HepG2 (cell line): ENCODE measurements at regions not wholly inside any gene's neighbourhood (a gene's known extent, or its start where the extent isn't known, plus 50 kb on each side); places are given as distances from the start of the nearest gene placed in this dataset.

Source experiments
- NFE2L2 ChIP-seq: fragments of 150-350 bp; IDR thresholded peaks from 2 replicates; pipeline ENCODE4 v1.6.1; 2014; ENCODE audit warnings: low read length
- REPIN1 ChIP-seq: sonication (generic); formaldehyde crosslinking; IDR thresholded peaks from 2 replicates; pipeline ENCODE4 v1.8.0; 2022; ENCODE audit warnings: missing genetic modification reagents, low read depth, mild to moderate bottlenecking, borderline replicate concordance
- ZNF614 ChIP-seq: IDR thresholded peaks from 2 replicates; pipeline ENCODE4 v1.6.1; 2018; ENCODE audit warnings: missing biosample characterization, missing genetic modification reagents, inconsistent platforms, borderline replicate concordance
- TF ChIP-seq, protein P1 (sequence below), 2 experiments: sonication (generic) in 1 of 2; formaldehyde crosslinking in 1 of 2; IDR thresholded peaks; 2 replicates each; pipeline versions ENCODE4 v1.4.0 to v1.6.1; 2018 to 2020; ENCODE audit warnings: missing genetic modification reagents in 2 of 2, borderline replicate concordance in 1 of 2, low read depth in 1 of 2, mild to moderate bottlenecking in 1 of 2, missing biosample characterization in 1 of 2
- TF ChIP-seq, protein P2 (sequence below): sonication (generic); formaldehyde crosslinking; IDR thresholded peaks from one replicate; pipeline ENCODE4 v1.5.1; 2020; ENCODE audit warnings: mild to moderate bottlenecking, missing genetic modification reagents; ENCODE audit errors: not compliant biosample characterization
- TF ChIP-seq, protein P3 (sequence below): IDR thresholded peaks from 2 replicates; pipeline ENCODE4 v1.6.1; 2012; ENCODE audit warnings: low read depth, low read length, improper control_type of control experiment
- TF ChIP-seq, protein P4 (sequence below): sonication (generic); formaldehyde crosslinking; IDR thresholded peaks from 2 replicates; pipeline ENCODE4 v1.4.0; 2020; ENCODE audit warnings: mild to moderate bottlenecking, missing genetic modification reagents
- TF ChIP-seq, protein P5 (sequence below): sonication (generic); formaldehyde crosslinking; IDR thresholded peaks from 2 replicates; pipeline ENCODE4 v1.4.0; 2020; ENCODE audit warnings: mild to moderate bottlenecking, missing genetic modification reagents

DNA sequence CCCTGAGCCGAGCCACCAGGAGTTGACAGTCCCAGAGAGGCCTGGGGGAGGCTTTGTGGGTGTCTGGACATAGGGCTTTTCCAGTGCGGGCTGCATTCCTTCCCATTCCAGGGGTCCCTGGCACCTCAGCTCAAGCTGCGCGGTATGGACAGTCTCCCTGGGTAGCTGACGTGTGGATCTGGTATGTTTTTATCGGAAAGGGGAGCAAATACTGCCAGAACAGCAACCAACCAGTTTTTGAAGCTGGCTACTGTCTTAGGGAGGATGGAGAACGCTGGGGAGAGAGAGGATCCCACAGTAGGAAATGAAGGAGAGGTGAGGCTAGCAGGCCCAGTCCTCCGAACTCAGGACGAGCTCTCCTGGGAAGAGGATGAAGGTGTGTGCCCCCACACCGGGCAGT lies 103.8 kb upstream of the APCDD1 start (continued):
- TF ChIP-seq, protein P1, sequence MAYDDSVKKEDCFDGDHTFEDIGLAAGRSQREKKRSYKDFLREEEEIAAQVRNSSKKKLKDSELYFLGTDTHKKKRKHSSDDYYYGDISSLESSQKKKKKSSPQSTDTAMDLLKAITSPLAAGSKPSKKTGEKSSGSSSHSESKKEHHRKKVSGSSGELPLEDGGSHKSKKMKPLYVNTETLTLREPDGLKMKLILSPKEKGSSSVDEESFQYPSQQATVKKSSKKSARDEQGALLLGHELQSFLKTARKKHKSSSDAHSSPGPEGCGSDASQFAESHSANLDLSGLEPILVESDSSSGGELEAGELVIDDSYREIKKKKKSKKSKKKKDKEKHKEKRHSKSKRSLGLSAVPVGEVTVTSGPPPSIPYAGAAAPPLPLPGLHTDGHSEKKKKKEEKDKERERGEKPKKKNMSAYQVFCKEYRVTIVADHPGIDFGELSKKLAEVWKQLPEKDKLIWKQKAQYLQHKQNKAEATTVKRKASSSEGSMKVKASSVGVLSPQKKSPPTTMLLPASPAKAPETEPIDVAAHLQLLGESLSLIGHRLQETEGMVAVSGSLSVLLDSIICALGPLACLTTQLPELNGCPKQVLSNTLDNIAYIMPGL (CRISPR knock-in tag; IDR thresholded peaks at IDR 0.05; ENCODE audit: borderline replicate concordance in 1 of 2, low read depth in 1 of 2): no peak
- TF ChIP-seq, protein P2, sequence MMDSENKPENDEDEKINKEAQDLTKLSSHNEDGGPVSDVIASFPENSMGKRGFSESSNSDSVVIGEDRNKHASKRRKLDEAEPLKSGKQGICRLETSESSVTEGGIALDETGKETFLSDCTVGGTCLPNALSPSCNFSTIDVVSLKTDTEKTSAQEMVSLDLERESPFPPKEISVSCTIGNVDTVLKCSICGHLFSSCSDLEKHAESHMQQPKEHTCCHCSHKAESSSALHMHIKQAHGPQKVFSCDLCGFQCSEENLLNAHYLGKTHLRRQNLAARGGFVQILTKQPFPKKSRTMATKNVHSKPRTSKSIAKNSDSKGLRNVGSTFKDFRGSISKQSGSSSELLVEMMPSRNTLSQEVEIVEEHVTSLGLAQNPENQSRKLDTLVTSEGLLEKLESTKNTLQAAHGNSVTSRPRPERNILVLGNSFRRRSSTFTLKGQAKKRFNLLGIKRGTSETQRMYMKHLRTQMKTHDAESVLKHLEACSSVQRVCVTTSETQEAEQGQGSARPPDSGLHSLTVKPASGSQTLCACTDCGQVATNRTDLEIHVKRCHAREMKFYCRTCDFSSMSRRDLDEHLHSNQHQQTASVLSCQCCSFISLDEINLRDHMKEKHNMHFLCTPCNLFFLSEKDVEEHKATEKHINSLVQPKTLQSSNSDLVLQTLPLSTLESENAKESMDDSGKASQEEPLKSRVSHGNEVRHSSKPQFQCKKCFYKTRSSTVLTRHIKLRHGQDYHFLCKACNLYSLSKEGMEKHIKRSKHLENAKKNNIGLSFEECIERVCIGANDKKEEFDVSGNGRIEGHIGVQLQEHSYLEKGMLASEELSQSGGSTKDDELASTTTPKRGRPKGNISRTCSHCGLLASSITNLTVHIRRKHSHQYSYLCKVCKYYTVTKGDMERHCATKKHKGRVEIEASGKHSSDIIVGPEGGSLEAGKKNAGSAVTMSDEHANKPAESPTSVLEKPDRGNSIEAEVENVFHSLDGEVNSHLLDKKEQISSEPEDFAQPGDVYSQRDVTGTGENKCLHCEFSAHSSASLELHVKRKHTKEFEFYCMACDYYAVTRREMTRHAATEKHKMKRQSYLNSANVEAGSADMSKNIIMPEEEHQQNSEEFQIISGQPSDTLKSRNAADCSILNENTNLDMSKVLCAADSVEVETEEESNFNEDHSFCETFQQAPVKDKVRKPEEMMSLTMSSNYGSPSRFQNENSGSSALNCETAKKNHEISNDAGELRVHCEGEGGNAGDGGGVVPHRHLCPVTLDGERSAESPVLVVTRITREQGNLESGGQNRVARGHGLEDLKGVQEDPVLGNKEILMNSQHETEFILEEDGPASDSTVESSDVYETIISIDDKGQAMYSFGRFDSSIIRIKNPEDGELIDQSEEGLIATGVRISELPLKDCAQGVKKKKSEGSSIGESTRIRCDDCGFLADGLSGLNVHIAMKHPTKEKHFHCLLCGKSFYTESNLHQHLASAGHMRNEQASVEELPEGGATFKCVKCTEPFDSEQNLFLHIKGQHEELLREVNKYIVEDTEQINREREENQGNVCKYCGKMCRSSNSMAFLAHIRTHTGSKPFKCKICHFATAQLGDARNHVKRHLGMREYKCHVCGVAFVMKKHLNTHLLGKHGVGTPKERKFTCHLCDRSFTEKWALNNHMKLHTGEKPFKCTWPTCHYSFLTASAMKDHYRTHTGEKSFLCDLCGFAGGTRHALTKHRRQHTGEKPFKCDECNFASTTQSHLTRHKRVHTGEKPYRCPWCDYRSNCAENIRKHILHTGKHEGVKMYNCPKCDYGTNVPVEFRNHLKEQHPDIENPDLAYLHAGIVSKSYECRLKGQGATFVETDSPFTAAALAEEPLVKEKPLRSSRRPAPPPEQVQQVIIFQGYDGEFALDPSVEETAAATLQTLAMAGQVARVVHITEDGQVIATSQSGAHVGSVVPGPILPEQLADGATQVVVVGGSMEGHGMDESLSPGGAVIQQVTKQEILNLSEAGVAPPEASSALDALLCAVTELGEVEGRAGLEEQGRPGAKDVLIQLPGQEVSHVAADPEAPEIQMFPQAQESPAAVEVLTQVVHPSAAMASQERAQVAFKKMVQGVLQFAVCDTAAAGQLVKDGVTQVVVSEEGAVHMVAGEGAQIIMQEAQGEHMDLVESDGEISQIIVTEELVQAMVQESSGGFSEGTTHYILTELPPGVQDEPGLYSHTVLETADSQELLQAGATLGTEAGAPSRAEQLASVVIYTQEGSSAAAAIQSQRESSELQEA (CRISPR knock-in tag): no peak
- TF ChIP-seq REPIN1 (CRISPR knock-in tag): no peak
- TF ChIP-seq, protein P3, sequence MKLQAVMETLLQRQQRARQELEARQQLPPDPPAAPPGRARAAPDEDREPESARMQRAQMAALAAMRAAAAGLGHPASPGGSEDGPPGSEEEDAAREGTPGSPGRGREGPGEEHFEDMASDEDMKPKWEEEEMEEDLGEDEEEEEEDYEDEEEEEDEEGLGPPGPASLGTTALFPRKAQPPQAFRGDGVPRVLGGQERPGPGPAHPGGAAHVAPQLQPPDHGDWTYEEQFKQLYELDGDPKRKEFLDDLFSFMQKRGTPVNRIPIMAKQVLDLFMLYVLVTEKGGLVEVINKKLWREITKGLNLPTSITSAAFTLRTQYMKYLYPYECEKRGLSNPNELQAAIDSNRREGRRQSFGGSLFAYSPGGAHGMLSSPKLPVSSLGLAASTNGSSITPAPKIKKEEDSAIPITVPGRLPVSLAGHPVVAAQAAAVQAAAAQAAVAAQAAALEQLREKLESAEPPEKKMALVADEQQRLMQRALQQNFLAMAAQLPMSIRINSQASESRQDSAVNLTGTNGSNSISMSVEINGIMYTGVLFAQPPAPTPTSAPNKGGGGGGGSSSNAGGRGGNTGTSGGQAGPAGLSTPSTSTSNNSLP: no peak
- no peak for TF ChIP-seq NFE2L2
- TF ChIP-seq, protein P4, sequence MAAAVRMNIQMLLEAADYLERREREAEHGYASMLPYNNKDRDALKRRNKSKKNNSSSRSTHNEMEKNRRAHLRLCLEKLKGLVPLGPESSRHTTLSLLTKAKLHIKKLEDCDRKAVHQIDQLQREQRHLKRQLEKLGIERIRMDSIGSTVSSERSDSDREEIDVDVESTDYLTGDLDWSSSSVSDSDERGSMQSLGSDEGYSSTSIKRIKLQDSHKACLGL (CRISPR knock-in tag): no peak
- TF ChIP-seq ZNF614: no peak
- TF ChIP-seq, protein P5, sequence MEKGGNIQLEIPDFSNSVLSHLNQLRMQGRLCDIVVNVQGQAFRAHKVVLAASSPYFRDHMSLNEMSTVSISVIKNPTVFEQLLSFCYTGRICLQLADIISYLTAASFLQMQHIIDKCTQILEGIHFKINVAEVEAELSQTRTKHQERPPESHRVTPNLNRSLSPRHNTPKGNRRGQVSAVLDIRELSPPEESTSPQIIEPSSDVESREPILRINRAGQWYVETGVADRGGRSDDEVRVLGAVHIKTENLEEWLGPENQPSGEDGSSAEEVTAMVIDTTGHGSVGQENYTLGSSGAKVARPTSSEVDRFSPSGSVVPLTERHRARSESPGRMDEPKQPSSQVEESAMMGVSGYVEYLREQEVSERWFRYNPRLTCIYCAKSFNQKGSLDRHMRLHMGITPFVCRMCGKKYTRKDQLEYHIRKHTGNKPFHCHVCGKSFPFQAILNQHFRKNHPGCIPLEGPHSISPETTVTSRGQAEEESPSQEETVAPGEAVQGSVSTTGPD (CRISPR knock-in tag): no peak
